ENCODE measurements at regions not wholly inside any gene's neighbourhood (a gene's known extent, or its start where the extent isn't known, plus 50 kb on each side); places are given as distances from the start of the nearest gene placed in this dataset.

DNA sequence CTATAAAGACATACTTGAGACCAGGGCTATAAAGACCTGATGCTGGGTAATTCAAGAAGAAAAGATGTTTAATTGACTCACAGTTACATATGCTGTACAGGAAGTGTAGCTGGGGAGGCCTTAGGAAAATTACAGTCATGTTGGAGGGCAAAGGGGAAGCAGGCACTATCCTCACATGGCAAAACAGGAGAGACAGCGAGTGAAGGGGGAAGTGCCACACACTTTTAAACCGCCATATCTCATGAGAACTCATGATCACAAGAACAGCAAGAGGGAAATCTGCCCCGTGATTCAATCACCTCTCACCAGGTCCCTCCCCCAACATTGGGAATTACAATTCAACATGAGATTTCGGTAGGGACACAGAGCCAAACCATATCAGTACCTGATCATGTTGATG, 89.9 kb upstream of the ADAMTSL1 start:
- H3K27ac ChIP-seq (ENCODE audit: insufficient read depth, low read length) = no peak overlapping the region
- no peak overlapping the region for H3K14ac ChIP-seq (replicated peaks; ENCODE audit: low read depth, low read length)
- BruUV-seq (replicated peaks) = no TSS peak
- no peaks in the 10 kb centered on the region for H3K9me3 ChIP-seq (ENCODE audit: control insufficient read depth, insufficient read depth, low read length)
- no peaks in the 10 kb centered on the region for H3K9me1 ChIP-seq (ENCODE audit: insufficient read depth, low read length)
- no peak for TF ChIP-seq RCOR1 (IDR thresholded peaks at IDR 0.05; ENCODE audit: insufficient replicate concordance, low read length)
- no peak for TF ChIP-seq RAD21 (IDR thresholded peaks at IDR 0.05; ENCODE audit: low read length)
- TF ChIP-seq CHD1 (IDR thresholded peaks at IDR 0.05; ENCODE audit: low read depth, low read length) = no peak
- no peaks in the 10 kb centered on the region for H4K20me1 ChIP-seq (ENCODE audit: insufficient read depth, low read length)
- no peak overlapping the region for H3K4me3 ChIP-seq (ENCODE audit: insufficient read depth, low read depth, low read length)
- dilution Hi-C loops (cut with HindIII; ENCODE audit: low sequenced_read_pairs, unreplicated experiment) = no loop called here
- H2BK20ac ChIP-seq (ENCODE audit: low read depth, low read length) = no peak overlapping the region
- H3K4me2 ChIP-seq (ENCODE audit: low read depth, low read length) = no peak overlapping the region
- POLR2A ChIA-PET (ENCODE audit: unreplicated experiment) = no interaction called here
- H2BK15ac ChIP-seq (ENCODE audit: low read depth, low read length) = no peak overlapping the region
- no peak overlapping the region for H2AK9ac ChIP-seq (replicated peaks; ENCODE audit: low read depth, low read length, poor library complexity)
- no peak overlapping the region for H4K91ac ChIP-seq (ENCODE audit: insufficient read depth, low read depth, low read length)
- H2BK120ac ChIP-seq (ENCODE audit: low read depth, low read length) = no peak overlapping the region
- CTCF ChIA-PET = interaction anchor here (1.6 kb wide), 1 partner anchor 59 kb away, joined by 4 read pairs; no protein-coding TSS in a partner anchor
- peaks cover 2% of the 10 kb centered on the region; the same call in 1 of the 2 replicates for H3K4me1 ChIP-seq (ENCODE audit: control insufficient read depth, insufficient read depth, low read length)
- ATAC-seq (ENCODE audit: low read depth) (no peak), DNase-seq (peak; percentile 13)
- no peak overlapping the region for H3K23ac ChIP-seq (ENCODE audit: low read depth, low read length)
- no peak overlapping the region for H3K56ac ChIP-seq (ENCODE audit: extremely low read depth, insufficient read depth, low read length)
- H4K5ac ChIP-seq (ENCODE audit: low read depth, low read length) = no peak overlapping the region
- no peak overlapping the region for H2AFZ ChIP-seq (replicated peaks; ENCODE audit: low read length, poor library complexity)
- H2BK5ac ChIP-seq (ENCODE audit: low read depth, low read length, poor library complexity, severe bottlenecking) = no peak overlapping the region
- WGBS, 2 experiments (ENCODE audit: extremely low coverage in 2 of 2, insufficient read length in 1 of 2) = no CpG with 5 or more reads among the region's 4 CpGs
- H3K9ac ChIP-seq (ENCODE audit: low read depth, low read length) = no peak overlapping the region
- no peaks in the 10 kb centered on the region for H3K36me3 ChIP-seq (ENCODE audit: control insufficient read depth, insufficient read depth, low read length)
- intact Hi-C loops (cut with micrococcal nuclease) = no loop called here
- H3K27me3 ChIP-seq (ENCODE audit: control insufficient read depth, insufficient read depth, low read length) = no peaks in the 10 kb centered on the region
- no peak overlapping the region for H3K4ac ChIP-seq (ENCODE audit: low read depth, low read length)
- H3K18ac ChIP-seq (ENCODE audit: low read depth, low read length) = no peak overlapping the region
- in situ Hi-C loops (cut with MboI; ENCODE audit: low sequenced_read_pairs) = no loop called here
- no peak overlapping the region for H2AK5ac ChIP-seq (ENCODE audit: low read depth, low read length)
- no peak overlapping the region for H4K8ac ChIP-seq (ENCODE audit: low read depth in 2 of 2, low read length in 2 of 2)
- no peaks in the 10 kb centered on the region for H3K79me1 ChIP-seq (ENCODE audit: low read depth in 1 of 2, low read length in 2 of 2)
